DOHH2 (cell line): ENCODE measurements at regions not wholly inside any gene's neighbourhood (a gene's known extent, or its start where the extent isn't known, plus 50 kb on each side); places are given as distances from the start of the nearest gene placed in this dataset.

Experiments used
- EZH2phosphoT487 ChIP-seq: fragments of 200-600 bp; sonication (generic); IDR thresholded peaks from 2 replicates; pipeline ENCODE4 v1.6.1; 2017; ENCODE audit warnings: borderline replicate concordance, mild to moderate bottlenecking, antibody characterized with exemption, low read length, moderate library complexity, mixed read lengths
- TF ChIP-seq, protein P1 (sequence below): fragments of 200-600 bp; sonication (generic); IDR thresholded peaks from one replicate; pipeline ENCODE4 v1.5.1; 2014; ENCODE audit warnings: antibody characterized with exemption, mild to moderate bottlenecking, low read depth, low read length; ENCODE audit not compliant: poor library complexity, severe bottlenecking

DNA sequence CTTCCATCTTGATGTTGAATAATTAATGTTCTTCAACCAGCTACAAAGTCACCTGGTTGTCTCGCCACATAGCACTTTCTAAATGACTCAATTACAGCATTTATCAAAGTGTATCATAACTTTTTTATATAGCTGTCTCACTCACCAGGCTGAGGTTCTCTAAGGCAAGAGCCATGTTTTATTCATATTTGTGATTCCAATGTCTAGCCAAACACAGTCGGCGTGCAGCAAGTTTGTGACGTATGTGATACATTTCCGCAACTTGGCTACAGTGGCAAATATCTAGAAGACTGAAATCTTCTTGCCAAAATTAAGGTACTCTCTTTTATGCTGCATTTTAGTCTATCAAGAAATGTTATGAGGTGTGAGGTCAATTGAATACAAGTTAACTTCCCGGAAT, 94.2 kb upstream of the WASF3 start:
- TF ChIP-seq, protein P1, sequence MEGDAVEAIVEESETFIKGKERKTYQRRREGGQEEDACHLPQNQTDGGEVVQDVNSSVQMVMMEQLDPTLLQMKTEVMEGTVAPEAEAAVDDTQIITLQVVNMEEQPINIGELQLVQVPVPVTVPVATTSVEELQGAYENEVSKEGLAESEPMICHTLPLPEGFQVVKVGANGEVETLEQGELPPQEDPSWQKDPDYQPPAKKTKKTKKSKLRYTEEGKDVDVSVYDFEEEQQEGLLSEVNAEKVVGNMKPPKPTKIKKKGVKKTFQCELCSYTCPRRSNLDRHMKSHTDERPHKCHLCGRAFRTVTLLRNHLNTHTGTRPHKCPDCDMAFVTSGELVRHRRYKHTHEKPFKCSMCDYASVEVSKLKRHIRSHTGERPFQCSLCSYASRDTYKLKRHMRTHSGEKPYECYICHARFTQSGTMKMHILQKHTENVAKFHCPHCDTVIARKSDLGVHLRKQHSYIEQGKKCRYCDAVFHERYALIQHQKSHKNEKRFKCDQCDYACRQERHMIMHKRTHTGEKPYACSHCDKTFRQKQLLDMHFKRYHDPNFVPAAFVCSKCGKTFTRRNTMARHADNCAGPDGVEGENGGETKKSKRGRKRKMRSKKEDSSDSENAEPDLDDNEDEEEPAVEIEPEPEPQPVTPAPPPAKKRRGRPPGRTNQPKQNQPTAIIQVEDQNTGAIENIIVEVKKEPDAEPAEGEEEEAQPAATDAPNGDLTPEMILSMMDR = no peak
- TF ChIP-seq EZH2phosphoT487 = no peak
